Hepatocyte (in vitro differentiated cells): ENCODE measurements at regions not wholly inside any gene's neighbourhood (a gene's known extent, or its start where the extent isn't known, plus 50 kb on each side); places are given as distances from the start of the nearest gene placed in this dataset.

ENCODE experiments used
- DNase-seq: peaks from one replicate; pipeline ENCODE4 v3.0.0-alpha.2; 2016; ENCODE audit warnings: low spot score
- H2AFZ ChIP-seq: fragments of 200-600 bp; sonication (generic); 2 replicates; pipeline ENCODE4 v1.6.0; 2016; ENCODE audit warnings: antibody characterized with exemption, mild to moderate bottlenecking
- H3K27ac ChIP-seq: fragments of 200-600 bp; sonication (generic); 2 replicates; pipeline ENCODE4 v1.5.1; 2016; ENCODE audit warnings: mild to moderate bottlenecking
- H3K27me3 ChIP-seq: fragments of 200-600 bp; sonication (generic); 2 replicates; pipeline ENCODE4 v1.6.1; 2016
- H3K36me3 ChIP-seq: fragments of 200-600 bp; sonication (generic); replicated peaks from 2 replicates; pipeline ENCODE4 v1.5.1; 2016; ENCODE audit warnings: low read depth; ENCODE audit not compliant: insufficient read depth
- H3K4me1 ChIP-seq: fragments of 200-600 bp; sonication (generic); 2 replicates; pipeline ENCODE4 v1.5.1; 2016; ENCODE audit warnings: mild to moderate bottlenecking, moderate library complexity; ENCODE audit not compliant: insufficient read depth
- H3K4me2 ChIP-seq: fragments of 200-600 bp; sonication (generic); 2 replicates; pipeline ENCODE4 v1.6.0; 2016
- H3K4me3 ChIP-seq: fragments of 200-600 bp; sonication (generic); 2 replicates; pipeline ENCODE4 v1.5.1; 2016; ENCODE audit warnings: mild to moderate bottlenecking
- H3K79me2 ChIP-seq: fragments of 200-600 bp; sonication (generic); 2 replicates; pipeline ENCODE4 v1.6.0; 2017; ENCODE audit warnings: mild to moderate bottlenecking
- H3K9me2 ChIP-seq: fragments of 200-600 bp; sonication (generic); replicated peaks from 2 replicates; pipeline ENCODE4 v1.6.0; 2017; ENCODE audit warnings: mild to moderate bottlenecking; ENCODE audit not compliant: insufficient read depth
- H3K9me3 ChIP-seq: fragments of 200-600 bp; sonication (generic); 2 replicates; pipeline ENCODE4 v1.5.1; 2016; ENCODE audit warnings: low read depth, mild to moderate bottlenecking
- H4K20me1 ChIP-seq: fragments of 200-600 bp; sonication (generic); 2 replicates; pipeline ENCODE4 v1.6.0; 2016; ENCODE audit warnings: mild to moderate bottlenecking; ENCODE audit not compliant: insufficient read depth, poor library complexity, severe bottlenecking
- EZH2 ChIP-seq: fragments of 200-600 bp; sonication (generic); IDR thresholded peaks from 2 replicates; pipeline ENCODE4 v1.6.1; 2016; ENCODE audit warnings: antibody characterized with exemption, mild to moderate bottlenecking, borderline replicate concordance
- EZH2phosphoT487 ChIP-seq: fragments of 200-600 bp; sonication (generic); IDR thresholded peaks from one replicate; pipeline ENCODE4 v1.6.1; 2018; ENCODE audit warnings: antibody characterized with exemption, mild to moderate bottlenecking, low read depth, moderate library complexity; ENCODE audit not compliant: unreplicated experiment, severe bottlenecking
- WGBS: methylation state at CpG from one replicate; pipeline ENCODE4 v1.1.6; 2016; ENCODE audit warnings: low lambda C conversion rate; ENCODE audit errors: missing lambda C conversion rate; 5-methylcytosine and 5-hydroxymethylcytosine counted together
- TF ChIP-seq, protein P1 (sequence below): fragments of 200-600 bp; sonication (generic); IDR thresholded peaks from 2 replicates; pipeline ENCODE4 v1.5.1; 2016; ENCODE audit warnings: antibody characterized with exemption, mild to moderate bottlenecking; ENCODE audit not compliant: poor library complexity

DNA sequence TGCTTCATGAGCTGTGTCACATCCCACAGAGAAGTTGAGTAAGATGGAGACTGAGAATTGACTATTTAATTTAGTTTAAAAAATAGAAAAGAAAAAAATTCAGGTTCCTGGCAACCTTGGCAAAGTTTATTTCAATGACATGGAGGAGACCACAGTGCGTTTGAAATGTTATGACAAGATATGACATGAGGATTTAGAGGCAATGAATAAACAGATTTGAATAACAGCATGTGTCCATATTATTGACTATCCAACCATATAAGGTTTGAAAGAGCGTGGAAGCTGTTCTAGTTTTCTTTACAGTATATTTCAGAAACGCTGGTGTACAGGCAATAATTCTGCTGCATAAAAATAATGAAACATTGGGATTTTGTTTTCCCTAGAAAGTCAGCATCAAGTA lies 303.9 kb downstream of the SMOC2 start:
- Histone ChIP-seq H2AFZ (no peak overlapping the region), H3K9me3 (no peaks in the 10 kb centered on the region), H3K79me2 (no peaks in the 10 kb centered on the region), H3K9me2 (no peaks in the 10 kb centered on the region), H3K27ac (no peak overlapping the region), H3K27me3 (no peaks in the 10 kb centered on the region), H3K36me3 (no peaks in the 10 kb centered on the region), H3K4me2 (no peak overlapping the region), H4K20me1 (no peaks in the 10 kb centered on the region), H3K4me1 (no peaks in the 10 kb centered on the region), H3K4me3 (no peak overlapping the region)
- WGBS = 95% methylated on average over 3 of the region's 3 CpGs
- TF ChIP-seq EZH2 (no peak), EZH2phosphoT487 (no peak)
- TF ChIP-seq, protein P1, sequence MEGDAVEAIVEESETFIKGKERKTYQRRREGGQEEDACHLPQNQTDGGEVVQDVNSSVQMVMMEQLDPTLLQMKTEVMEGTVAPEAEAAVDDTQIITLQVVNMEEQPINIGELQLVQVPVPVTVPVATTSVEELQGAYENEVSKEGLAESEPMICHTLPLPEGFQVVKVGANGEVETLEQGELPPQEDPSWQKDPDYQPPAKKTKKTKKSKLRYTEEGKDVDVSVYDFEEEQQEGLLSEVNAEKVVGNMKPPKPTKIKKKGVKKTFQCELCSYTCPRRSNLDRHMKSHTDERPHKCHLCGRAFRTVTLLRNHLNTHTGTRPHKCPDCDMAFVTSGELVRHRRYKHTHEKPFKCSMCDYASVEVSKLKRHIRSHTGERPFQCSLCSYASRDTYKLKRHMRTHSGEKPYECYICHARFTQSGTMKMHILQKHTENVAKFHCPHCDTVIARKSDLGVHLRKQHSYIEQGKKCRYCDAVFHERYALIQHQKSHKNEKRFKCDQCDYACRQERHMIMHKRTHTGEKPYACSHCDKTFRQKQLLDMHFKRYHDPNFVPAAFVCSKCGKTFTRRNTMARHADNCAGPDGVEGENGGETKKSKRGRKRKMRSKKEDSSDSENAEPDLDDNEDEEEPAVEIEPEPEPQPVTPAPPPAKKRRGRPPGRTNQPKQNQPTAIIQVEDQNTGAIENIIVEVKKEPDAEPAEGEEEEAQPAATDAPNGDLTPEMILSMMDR = no peak
- no peak for DNase-seq

DNA sequence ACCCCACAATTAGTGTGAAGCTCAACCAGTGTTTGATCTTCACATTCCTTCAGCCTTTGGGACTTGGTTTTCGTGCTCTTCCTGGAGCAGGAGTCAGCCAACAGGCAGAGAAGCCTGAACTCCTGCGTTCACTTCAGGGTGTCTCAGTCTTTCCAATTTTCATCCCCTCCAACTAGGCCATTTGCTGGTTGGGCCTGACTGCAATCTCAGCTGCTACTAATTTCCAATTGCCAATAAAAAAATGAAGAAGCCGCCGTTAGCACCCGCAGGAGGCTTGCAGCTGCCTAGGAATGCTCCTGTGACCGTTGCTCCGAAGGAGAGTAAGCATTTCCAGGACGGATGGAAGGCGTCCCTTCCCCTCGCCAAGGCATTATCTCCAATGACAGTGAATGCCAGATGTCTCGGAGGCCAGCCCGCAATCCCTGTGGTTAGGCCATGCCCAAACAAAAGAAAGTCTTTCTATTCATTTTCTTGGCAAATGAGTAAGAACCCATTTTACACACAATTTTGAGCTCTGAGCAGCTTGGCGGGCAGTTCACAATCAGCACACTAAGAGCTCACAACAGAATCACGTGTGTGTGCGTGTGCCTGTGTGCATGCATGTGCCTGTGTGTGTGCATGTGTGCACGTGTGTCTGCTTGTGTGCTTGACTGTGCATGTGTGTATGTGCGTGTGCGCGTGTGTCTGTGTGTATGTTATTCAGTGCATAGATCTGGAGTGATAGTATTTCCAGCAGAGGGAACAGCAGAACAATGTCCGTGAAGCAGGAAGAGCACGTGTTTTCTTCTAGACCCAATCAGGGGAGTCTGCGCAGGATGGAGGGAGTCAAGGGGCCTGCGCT lies 301.2 kb downstream of the SMOC2 start:
- Histone ChIP-seq H3K9me2 (no peaks in the 10 kb centered on the region), H3K27me3 (no peaks in the 10 kb centered on the region), H3K4me2 (no peak overlapping the region), H4K20me1 (no peaks in the 10 kb centered on the region), H3K4me1 (no peaks in the 10 kb centered on the region), H3K27ac (no peak overlapping the region), H3K36me3 (no peaks in the 10 kb centered on the region), H3K79me2 (no peaks in the 10 kb centered on the region), H3K9me3 (no peaks in the 10 kb centered on the region), H3K4me3 (no peak overlapping the region), H2AFZ (no peak overlapping the region)
- TF ChIP-seq EZH2phosphoT487 (no peak), EZH2 (no peak)
- TF ChIP-seq, protein P1 = no peak
- no peak for DNase-seq
- 89% methylated on average over 23 of the region's 23 CpGs for WGBS

DNA sequence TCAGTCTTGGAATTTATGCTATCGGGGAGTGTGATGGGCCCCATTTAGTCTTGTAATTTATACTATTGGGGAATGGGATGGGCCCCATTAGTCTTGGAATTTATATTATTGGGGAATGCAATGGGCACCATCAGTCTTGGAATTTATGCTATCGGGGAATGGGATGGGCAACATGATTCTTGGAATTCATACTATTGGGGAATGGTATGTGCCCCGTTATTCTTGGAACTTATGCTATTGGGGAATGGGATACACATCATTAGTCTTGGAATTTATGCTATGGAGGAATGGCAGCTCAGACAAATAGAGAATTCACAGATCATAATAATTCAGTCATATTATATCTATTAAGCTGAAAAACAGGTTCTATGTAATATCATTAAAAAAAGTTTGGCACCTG lies 300.3 kb downstream of the SMOC2 start:
- Histone ChIP-seq H3K9me2 (no peaks in the 10 kb centered on the region), H3K27me3 (no peaks in the 10 kb centered on the region), H2AFZ (no peak overlapping the region), H3K9me3 (no peaks in the 10 kb centered on the region), H3K4me3 (no peak overlapping the region), H3K4me1 (no peaks in the 10 kb centered on the region), H3K27ac (no peak overlapping the region), H3K36me3 (no peaks in the 10 kb centered on the region), H3K4me2 (no peak overlapping the region), H4K20me1 (no peaks in the 10 kb centered on the region), H3K79me2 (no peaks in the 10 kb centered on the region)
- WGBS = 92% methylated on average over 3 of the region's 3 CpGs
- DNase-seq = no peak
- TF ChIP-seq, protein P1 = no peak
- TF ChIP-seq EZH2phosphoT487 = no peak
- no peak for TF ChIP-seq EZH2
